ENCODE measurements at regions not wholly inside any gene's neighbourhood (a gene's known extent, or its start where the extent isn't known, plus 50 kb on each side); places are given as distances from the start of the nearest gene placed in this dataset.
"Not testable (repeated sequence)": the region's sequence is repeated elsewhere in the genome, so short reads cannot be mapped to it uniquely, and the experiment has no call there.

DNA sequence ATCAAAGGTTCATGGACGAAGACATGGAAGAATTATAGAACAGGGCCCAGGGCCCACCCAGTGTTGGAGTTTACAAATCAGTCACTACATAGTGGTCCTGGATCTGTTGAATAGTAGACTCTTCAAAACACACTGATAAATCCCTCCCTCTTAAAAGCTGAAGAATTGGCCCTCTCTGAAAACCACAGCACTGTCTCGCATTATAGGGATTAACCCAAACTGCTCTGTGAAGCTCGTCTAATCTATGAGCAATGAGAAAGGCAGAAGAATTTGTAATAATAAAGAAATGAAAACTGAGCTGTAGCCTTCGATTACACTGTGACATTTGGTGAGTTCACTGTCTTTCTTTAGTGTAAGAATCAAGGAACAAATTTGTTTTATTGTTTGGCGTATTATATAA is 92.5 kb upstream of the ZFP42 start:
- H3K4me3 ChIP-seq (ENCODE audit: low read depth, low read length), result no peak overlapping the region
- no peak for DNase-seq (ENCODE audit: low read depth)
- TF ChIP-seq, protein P1, sequence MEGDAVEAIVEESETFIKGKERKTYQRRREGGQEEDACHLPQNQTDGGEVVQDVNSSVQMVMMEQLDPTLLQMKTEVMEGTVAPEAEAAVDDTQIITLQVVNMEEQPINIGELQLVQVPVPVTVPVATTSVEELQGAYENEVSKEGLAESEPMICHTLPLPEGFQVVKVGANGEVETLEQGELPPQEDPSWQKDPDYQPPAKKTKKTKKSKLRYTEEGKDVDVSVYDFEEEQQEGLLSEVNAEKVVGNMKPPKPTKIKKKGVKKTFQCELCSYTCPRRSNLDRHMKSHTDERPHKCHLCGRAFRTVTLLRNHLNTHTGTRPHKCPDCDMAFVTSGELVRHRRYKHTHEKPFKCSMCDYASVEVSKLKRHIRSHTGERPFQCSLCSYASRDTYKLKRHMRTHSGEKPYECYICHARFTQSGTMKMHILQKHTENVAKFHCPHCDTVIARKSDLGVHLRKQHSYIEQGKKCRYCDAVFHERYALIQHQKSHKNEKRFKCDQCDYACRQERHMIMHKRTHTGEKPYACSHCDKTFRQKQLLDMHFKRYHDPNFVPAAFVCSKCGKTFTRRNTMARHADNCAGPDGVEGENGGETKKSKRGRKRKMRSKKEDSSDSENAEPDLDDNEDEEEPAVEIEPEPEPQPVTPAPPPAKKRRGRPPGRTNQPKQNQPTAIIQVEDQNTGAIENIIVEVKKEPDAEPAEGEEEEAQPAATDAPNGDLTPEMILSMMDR (IDR thresholded peaks at IDR 0.05; ENCODE audit: control insufficient read depth, extremely low read depth, insufficient read depth), result no peak

DNA sequence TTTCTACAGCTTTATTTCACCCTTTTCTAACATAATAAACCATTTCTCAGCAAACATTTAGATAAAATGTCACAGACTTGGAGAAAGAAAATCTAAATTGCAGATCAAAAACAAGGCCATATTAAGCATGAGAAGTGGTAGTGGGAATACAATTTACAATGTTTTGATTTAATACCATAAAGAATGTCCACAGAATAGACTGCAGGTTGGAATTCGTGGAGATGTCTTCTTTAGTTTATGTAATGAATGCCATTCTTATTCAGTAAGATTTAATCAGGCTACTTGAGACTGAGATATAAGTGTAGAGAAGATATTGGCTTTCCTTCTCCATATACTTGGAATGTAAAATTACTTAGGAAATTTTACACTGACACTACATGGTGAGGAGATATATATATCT is 91.9 kb upstream of the ZFP42 start:
- no peak overlapping the region for H3K4me3 ChIP-seq (ENCODE audit: low read depth, low read length)
- DNase-seq (ENCODE audit: low read depth), result no peak
- TF ChIP-seq, protein P1 (IDR thresholded peaks at IDR 0.05; ENCODE audit: control insufficient read depth, extremely low read depth, insufficient read depth), result no peak

DNA sequence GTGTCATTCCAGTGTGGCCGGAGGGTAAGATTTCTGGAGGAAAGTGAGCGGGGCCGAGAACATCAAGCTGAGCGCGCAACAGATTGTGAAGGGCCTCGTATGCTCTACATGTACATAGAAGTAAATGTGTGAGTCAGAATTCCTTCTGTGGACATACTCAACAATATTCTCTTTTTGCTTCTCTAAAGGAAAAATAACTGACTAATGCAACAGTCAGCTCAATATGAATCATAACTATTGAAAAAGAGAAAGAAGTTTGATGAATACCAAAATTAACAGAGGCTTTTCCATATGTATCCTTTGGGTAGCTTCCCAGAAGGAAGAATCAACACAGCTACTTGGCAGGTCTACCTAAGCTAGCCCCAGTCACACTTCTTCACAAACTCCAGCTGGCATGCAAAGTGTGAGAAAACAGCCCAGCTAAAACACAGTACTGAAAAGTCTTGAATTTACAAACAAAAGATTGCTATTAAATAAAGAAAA is 87.5 kb upstream of the ZFP42 start:
- no peak overlapping the region for H3K4me3 ChIP-seq (ENCODE audit: low read depth, low read length)
- TF ChIP-seq, protein P1 (IDR thresholded peaks at IDR 0.05; ENCODE audit: control insufficient read depth, extremely low read depth, insufficient read depth), result no peak
- no peak for DNase-seq (ENCODE audit: low read depth)

DNA sequence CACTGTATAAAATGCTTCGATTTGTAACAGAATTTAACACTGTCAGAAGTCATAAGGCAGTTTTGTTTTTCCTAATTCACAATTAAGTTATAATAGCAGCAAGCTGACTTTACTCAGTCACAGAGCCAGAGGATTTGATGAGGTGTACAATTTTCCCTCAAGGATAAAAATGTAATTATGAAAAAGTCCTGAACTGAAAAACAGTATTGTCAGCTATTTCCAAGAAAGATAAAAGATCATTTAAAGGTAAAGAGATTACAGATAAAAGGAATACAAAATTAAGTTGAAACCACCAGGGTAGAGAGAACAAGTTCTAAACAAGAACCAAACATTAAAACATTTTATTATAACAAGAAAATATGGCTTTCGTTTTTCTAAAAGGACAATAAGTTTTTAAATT is 86.8 kb upstream of the ZFP42 start:
- H3K4me3 ChIP-seq (ENCODE audit: low read depth, low read length), result no peak overlapping the region
- TF ChIP-seq, protein P1 (IDR thresholded peaks at IDR 0.05; ENCODE audit: control insufficient read depth, extremely low read depth, insufficient read depth), result no peak
- no peak for DNase-seq (ENCODE audit: low read depth)

DNA sequence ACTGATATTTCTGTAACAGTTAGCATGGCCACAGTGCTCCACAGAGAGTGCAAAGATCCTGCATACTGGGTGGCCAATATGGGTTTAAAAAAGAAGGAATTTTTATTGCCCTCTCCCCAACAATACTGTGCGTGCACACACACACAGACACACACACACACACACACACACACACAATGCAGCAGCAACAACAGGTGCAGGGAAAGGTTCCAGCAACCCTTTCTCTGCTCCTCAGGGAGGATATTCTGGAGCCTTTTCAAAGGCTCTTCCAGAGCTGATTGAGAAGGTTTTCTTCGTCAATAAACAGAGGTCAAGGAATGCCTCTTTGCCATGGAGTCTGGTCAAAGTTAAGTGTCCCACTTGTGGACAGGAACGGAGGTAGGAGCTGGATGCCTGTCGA is 84.8 kb upstream of the ZFP42 start:
- H3K4me3 ChIP-seq (ENCODE audit: low read depth, low read length), result no peak overlapping the region
- no peak for DNase-seq (ENCODE audit: low read depth)
- TF ChIP-seq, protein P1 (IDR thresholded peaks at IDR 0.05; ENCODE audit: control insufficient read depth, extremely low read depth, insufficient read depth), result no peak

DNA sequence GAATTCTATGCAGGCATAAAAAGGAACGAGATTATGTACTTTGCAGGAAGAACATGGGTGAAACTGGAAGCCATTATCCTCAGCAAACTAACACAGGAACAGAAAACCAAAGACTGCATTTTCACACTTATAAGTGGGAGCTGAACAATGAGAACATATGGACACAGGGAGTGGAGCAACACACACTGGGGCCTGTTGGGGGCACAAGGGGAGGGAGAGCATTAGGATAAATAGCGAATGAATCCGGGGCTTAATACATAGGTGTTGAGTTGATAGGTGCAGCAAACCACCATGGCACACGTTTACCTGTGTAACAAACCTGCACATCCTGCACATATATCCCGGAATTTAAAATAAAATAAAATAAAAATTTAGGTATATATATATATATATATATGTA is 80.2 kb upstream of the ZFP42 start:
- not testable (repeated sequence) for DNase-seq (ENCODE audit: low read depth)

DNA sequence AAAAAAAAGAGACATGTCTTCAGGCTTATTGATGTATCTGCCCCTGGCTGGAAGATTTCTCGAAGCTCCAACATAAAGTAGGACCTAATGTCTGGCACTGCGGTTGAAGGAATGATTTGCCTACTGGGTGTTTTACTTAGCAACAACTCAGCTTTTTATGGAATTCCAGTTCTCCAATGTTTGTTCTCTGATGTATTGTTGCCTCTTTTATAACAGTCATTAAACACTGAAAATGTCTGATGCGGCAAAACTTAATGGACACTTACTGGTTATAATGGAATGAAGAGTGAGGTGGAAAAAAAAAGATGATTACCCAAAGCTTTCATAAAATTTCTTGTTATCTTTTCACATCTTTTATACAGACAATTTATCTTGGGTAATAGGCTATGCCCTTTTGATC is 75.6 kb upstream of the ZFP42 start:
- TF ChIP-seq, protein P1 (IDR thresholded peaks at IDR 0.05; ENCODE audit: control insufficient read depth, extremely low read depth, insufficient read depth), result no peak
- no peak overlapping the region for H3K4me3 ChIP-seq (ENCODE audit: low read depth, low read length)
- DNase-seq (ENCODE audit: low read depth), result peak; percentile 66

More for the DNA sequence above, 80.2 kb upstream of the ZFP42 start:
- H3K4me3 ChIP-seq (ENCODE audit: low read depth, low read length), result not testable (repeated sequence)
